Ureter (tissue), 1 donor: ENCODE measurements at regions not wholly inside any gene's neighbourhood (a gene's known extent, or its start where the extent isn't known, plus 50 kb on each side); places are given as distances from the start of the nearest gene placed in this dataset.
A peak's percentile ranks its signal among the peaks of the same experiment; 100 is the strongest.

Experiments
- DNase-seq: peaks from one replicate; pipeline ENCODE4 v3.0.0-alpha.2; 2020; ENCODE audit warnings: low spot score
- donor health status: DM: yes; HTN: yes; CAD: no.

DNA sequence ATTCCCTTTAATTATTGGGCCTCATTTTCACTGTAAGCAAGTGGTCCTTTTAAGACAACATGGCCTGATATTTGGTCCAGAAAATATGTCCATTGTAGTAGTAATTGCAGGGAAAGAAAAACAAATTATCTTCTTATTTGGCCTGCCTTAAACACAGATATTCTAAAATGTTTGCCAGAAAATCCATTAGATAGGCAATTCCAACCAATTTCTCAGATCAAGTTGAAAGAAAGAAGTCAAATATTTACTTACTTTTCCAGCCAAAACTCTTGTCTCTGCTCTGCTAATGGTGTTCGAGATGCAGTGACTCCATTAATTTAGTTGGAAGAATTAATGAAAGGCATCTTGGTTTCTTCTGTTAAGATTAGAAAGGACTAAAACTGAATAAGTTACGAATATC, 757.3 kb upstream of the IGFBP3 start:
- no peak for DNase-seq

DNA sequence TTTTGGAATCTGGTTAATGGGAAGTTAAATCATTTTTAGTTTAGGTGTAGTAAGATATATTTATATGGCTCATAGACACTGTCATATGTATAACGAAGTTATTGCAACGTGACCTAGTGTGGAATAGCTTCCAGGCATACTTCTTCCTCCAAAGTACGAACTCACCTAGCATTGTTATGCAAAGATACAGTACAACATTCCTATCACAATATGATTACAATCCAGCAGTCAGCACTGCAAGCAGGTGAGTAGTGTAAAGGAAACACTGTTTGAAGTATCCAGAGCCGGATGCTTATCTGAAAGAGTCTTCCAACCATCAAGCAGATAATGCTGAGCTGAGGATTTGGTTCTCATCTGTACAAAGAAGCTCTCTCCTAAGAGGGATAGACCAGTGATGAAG, 754.4 kb upstream of the IGFBP3 start:
- DNase-seq, result no peak

DNA sequence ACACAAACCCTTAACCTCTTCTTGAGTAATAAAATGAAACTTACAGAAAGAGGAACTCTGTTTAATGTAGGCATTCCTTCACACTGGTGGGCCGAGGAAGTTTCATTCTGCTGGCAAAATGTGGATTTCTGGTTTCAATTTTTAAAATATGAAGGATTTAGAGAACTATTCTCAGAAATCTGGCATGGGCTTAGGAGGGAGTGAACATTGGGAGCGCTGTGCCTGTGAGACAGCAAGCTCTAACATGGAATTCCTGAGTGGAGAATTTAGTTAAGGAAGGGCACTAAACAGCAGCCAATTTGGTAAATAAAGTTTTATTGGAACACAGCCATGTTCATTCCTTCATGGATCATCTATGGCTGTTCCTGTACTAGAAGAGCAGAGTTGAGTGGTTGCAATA, 751.8 kb upstream of the IGFBP3 start:
- DNase-seq, result no peak

DNA sequence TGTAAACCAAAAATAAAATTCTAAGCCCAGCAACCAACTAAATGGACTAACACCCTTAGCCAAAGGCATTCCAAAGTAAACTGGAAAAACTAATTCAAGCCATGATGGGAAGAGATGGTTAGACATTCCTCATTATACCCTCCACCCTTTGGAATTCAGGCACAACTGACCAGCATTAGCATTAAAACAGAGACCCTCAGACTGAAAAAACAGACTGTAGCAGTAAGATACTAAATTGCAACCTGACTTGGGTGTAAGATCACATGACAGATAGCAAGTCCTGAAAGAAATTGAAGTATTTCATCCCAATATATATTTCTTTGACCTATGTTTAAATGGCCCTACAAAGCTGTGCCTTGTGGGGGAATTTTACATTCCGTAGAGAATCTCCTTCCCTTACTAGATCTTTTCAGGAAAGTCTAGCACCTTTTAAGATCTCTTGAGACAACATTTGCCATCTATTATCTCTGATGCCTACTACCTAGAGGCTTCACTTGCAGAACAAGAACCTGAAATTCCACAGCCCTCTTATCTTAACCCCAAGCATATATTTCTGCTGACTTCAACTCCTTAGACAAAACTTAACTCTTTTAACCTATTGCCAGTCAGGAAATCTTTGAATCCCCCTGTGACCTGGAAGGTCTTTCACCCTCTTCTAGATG, 750.2 kb upstream of the IGFBP3 start:
- no peak for DNase-seq

DNA sequence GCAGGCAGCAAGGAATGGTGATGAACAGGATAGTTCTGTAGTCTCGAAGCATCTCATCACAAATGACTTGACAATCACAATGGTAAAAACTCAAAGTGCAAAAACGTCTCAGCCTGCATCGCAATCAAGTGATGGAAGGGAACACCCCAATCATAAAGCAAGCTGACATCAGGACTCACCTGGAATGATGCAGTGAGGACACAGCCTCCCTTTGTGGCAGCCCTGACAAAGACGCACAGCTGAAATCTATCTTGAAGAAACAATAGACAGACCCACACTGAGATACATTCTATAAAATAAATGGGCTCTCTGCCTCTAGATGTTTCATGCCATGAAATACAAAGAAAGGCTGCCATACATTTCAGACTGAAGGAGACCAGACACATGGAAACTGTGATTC, 748.0 kb upstream of the IGFBP3 start:
- no peak for DNase-seq

DNA sequence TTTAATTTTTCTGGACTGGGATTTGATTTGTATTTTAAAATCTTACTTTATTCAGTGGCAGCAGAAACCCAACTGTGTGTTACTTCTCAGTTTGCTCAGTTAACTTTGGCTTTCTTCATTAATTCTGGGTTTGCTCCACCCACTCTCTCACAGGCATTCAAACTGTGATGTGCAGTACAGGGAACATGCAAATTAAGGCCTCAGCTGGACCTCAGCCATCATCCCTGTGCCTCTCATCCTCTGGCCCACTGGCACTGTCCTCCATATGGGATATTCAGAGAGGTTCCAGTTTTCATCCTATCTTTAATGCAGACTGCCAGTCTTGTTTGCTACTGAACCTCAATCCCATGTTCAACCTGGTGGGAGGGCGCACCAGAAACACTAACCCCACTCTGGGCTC, 743.4 kb upstream of the IGFBP3 start:
- no peak for DNase-seq

DNA sequence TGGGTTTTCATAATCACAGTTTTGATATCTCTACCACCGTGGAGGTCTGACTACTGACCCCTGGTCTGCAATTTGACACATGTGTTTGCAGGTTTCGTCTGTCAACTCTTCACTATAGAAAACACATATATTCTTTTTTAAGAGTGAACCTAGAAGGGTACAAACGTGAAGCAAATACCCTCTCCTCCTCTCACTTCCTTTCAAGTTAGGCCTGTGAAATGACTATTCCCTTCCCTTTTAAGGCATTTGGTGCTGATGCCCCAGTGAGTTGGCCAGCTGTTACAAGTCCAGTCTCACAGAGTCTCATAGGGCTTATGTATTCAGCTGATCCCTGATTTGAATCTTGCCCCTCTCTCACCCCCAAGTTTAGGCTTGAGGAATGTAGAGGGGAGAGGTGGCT, 742.0 kb upstream of the IGFBP3 start:
- no peak for DNase-seq

DNA sequence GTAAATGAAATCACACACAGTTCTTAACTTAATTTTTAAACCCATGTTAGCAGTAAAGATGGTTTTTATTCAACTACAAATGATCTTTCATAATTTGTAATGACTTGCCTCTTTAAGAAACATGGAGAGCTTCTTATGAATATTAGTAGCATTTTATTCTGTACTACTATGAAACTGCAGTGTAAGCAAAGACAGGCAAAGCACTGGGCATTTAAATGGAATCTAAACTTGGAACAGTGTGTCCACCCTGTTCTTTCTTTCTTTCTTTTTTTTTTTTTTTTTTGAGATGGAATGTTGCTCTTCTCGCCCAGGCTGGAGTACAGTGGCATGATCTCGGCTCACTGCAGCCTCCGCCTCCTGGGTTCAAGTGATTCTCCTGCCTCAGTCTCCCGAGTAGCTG, 740.4 kb upstream of the IGFBP3 start:
- no peak for DNase-seq

DNA sequence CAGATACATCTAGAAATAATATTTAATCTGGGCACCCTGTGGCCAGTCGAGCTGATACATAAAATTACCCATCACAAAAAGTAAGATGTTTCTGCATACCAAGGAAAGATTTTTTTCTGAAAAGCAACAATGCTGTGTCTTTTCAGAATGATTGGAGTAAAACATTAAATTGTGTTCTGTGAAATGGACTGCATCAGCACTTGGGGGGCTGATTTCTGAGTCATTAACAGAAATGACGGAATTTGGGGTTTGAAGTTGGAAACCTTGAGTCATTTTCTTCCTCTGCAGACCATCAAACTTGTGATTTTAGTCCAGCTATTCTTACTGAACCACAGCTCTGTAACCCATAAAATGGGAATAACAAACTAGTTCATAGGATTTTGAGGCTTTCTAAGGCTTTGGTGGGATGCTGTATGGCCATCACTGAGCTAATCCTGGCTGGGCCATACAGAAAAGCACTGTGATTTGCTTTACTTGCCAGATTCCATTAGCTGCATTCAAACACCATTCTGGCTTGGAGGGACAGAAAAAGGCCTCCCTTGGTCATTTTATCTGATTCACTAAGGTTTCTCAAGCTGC, 739.4 kb upstream of the IGFBP3 start:
- DNase-seq, result no peak

DNA sequence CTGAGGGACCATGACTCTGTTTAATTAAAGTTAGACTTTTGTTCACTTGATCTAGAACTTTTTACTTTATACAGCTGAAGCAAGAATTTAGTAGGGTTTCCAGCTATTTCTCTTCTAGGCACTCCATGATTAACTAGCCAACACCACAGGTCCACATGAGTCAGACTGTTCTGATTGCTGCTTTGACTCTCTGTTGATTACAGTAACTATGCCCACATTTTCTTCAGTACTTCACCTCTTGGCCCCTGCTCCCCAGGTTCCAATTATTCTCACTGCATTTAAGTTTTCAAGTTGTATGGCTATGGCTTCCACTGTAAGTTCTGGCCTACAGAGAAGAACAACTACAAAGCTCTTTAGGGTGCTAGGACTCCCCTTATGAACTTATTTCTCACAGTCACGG, 737.2 kb upstream of the IGFBP3 start:
- DNase-seq, result no peak

DNA sequence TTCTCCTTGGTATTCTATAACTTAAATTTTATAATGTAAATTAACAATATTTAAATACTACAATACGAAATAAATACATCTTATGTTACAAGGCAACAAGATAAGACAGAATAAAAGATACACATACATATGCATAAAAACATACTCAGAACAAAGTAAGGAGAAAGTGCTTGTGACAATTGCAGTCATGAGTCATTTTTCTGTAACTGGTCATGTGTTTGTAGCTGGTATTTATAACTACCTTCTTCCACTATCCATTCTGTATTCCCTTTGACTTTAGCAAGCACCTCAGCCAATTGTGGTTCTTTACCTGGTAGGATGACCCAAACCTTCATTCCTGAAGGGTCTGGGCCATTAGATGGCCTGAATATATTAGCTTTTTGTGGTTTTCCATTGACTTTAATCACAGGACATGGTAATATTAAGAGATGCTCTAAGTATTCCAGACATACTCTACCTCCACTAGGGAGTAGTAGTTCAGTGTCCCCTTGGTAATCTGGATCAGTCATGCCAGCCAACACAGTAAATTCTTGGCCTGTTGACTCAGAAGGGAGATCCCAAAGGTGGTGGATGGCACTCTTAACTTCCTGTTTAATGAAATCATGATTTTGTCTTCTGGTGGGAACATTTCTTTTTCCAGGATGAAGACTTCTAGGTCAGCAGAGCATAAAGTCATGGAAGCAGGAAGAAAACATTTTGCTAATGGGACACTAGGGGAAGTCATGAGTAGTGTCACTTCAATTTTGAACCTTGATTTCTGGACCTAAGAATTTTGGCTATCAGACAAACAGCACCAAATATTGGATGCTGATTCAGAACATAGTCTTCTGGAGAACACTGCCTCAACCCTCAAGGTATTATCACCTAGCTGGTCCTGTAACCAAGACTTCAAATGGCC, 733.7 kb upstream of the IGFBP3 start:
- no peak for DNase-seq

DNA sequence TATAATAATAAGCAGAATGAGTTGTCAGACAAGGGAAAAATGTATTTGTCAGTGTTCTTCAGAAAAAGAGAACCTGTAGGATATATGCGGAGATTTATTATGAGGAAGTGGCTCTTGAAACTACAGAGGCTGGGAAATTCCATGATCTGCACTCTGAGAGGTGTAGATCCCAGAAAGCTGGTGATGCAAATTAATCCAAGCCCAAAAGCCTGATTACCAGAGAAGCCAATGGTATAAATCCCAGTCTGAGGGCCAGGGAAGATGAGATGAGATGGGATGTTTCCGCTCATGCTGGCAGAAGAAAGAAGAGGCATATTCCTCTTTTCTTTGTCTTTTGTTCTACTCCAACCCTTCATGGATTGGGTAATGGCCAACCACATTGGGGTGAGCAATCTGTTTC, 732.8 kb upstream of the IGFBP3 start:
- no peak for DNase-seq

DNA sequence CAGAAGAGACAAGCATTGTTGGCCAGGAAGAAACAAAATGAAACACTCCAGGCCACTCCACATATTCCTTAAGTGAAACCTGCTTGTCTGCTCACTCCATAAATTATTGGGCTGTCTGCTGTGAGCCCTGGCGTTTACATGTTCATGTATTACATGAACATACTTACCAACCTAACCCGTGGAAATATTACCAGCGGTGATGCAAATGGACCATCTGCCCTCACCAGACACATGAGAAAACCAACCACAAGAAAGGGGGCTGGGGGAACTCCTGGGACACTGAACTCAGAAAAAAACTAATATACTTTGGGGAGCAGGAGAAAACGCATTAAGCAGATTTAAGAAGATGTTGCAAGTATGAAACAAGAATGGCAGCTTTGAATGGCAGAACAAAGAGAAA, 731.2 kb upstream of the IGFBP3 start:
- no peak for DNase-seq

DNA sequence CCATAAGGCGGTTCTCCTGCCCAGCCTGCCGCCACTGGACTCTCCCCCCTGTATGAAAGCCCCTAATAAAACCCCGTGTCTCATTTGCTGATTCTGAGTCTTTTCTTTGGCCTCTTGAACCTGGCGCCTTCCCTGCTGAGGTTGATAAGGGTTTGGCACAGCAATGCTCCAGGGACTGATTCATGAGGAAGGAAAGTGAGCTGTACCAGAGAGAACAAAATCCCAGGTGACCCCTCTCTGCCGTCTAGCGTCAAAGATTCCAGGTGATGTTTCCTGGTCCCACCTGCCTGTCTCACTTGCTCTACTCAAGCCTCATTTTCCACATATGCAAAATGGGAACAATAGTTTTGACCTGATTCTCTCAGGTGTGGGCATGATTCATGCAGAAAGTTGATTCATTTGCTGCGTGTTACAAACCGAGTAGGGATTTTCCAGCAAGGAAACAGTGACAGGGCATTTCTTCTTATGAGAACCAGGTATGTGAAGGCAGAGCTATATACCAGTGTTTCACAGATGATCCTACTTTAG, 730.6 kb upstream of the IGFBP3 start:
- DNase-seq, result no peak

DNA sequence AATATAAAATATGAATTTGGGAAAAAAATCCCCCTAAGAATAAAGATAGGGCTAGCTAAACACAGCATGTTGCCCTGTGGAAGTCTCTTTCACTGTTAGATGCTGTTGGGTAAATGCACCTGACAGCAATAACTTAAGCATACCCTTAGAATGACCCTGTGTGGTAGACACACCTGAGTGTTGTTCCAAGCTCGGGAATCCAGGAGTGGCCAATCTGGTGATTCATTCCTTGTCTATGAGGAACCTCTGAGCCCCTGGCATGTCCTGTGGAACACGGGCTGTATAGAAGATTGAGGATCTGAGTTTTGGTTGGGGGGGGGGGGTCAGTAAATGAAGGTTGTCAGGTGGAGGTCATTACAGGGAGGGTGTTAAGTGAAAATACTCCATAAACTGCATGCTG, 730.0 kb upstream of the IGFBP3 start:
- peak; percentile 75 for DNase-seq

DNA sequence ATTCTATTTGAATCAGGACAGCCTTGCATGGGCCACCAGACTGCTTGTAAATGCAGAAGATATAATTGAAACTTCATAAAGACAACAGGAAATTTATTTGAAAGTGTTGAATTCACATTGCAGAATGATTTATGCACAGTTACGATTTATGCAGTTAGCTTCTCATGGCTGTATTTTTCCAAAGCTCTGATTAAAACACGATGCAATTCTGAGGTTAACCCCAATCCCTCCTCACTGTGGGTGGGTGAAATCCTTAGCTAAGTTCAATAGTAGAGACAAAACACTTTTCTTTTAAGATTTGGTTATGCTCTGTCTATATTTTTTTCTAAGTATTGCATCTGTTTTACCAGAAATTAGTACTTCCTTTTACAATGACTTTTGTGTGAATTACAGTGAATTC, 728.8 kb upstream of the IGFBP3 start:
- DNase-seq, result no peak

DNA sequence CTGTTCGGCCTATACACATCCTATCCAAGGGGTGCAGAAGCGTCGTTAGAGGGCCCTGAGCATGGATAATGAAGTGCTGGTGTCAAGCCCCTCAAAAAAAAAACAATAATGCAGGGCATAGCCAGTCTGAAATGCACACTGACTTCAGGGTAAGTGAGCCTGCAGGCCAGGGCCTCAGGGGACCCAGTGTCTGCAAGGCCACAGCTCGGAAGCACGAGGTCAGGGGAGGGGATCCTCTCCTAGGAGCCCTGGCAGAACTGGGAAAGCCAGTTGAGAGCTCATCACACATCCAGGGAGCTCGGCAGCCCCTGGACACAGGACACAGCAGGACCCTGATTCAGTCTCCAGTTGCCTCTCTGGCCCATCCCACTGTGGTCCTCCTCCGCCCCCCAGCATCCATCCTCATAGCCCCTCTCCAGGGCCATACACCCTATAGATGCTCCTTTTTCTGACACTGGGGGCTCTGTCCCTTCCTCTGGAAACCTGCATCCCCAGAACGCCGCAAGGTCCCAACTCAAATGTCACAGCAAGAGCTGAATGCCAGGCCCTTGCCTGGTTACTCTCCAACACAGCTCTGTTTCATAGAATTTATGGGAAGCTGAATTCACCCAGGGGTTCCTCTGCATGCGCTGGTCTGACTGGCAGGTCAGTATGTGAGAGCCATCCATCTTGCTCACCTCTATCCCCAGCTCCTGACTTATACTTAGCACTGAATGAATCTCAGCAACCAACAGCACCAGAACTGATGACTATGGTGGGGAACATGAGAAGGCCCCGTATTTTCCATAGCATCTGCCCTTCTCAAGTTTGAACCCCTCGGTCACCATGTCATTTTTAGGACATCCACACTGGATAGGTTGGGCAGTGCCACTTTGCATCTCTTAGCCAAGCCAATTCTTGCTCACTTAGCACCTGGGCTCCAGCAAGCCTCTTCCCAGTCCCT, 717.0 kb upstream of the IGFBP3 start:
- no peak for DNase-seq

DNA sequence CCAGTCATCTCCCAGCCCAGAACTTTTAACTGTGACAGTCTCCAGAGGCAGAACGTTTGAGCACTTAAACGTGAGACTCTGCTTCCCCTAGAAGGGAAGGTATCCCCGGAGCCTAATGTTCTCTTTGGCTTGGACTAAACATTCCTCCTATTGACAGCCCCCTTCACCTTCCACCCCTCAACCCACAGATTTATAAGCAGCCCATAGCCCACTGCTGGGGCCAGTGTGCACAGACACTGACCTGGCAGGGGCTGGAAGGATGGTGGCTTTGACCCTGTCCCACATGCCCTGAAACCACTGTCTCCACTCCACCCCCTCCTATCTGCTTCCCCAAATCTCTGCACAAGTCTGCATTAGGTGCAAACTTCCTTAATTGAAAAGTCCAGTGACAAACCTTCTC, 715.0 kb upstream of the IGFBP3 start:
- no peak for DNase-seq

DNA sequence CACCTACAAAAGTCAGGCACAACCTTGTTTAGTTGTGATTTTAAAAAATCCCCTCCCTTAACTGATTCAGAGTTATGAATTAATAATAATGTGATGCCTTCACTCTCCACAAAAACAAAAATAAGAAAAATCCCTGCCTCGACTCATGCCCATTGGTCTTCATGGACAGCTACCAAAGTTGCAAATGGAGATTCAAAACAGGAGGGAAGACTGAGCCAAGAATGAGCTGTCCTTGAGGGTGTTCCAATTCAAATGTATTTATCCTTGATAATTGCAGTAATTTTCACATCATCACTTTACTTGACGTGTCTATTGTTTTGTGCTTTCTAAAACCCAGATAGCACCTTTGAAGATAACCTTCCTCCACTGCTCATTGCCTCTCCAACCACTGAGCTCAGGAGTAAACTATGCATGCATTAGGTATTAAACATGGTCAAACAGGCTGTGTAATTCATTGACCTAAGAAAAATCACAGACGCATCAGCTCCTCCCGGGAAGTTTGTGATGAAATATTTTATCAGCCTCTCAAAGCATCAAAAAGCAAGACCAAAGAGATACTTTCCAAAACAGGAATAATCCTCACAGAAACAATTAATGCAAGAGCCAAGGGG, 712.7 kb upstream of the IGFBP3 start:
- DNase-seq, result no peak

DNA sequence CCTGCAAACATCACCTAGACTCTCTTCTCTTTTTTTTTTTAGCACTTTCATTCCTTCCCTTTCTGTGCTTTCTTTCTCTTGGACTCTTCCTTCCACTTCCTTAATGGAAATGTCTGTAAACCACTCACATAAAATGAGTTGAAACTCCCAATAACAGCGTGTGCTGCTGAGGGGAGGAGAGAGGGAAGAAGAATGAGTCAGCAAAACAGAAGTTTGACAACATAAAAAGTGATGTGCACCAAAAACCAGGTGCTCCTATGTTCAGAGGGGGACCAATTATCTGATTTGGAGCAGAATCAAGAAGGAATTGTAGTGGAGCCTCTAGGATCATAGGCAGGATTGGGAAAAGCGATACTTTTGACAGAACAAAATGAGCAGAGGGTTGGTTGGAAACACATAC, 712.1 kb upstream of the IGFBP3 start:
- no peak for DNase-seq

DNA sequence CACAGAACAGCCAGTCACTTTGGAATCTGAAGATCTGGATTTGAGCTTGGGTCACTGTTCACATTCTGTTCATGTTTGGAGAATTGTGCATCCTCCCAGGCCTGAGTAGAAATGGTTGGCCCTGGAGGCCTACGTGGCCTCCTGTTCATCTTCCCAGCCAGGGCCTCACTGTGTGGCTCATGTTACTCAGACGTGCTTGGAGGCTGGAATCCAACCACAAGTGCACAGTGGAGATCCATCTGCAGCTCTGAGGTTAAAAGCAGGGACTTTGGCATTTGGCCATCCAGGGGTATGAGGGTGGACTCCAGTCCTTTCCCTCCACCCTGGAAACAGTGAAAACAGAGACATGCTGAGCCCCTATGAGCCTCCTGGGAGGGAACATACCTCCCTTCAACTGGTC, 709.0 kb upstream of the IGFBP3 start:
- DNase-seq, result no peak
